ENCODE measurements at regions not wholly inside any gene's neighbourhood (a gene's known extent, or its start where the extent isn't known, plus 50 kb on each side); places are given as distances from the start of the nearest gene placed in this dataset.

DNA sequence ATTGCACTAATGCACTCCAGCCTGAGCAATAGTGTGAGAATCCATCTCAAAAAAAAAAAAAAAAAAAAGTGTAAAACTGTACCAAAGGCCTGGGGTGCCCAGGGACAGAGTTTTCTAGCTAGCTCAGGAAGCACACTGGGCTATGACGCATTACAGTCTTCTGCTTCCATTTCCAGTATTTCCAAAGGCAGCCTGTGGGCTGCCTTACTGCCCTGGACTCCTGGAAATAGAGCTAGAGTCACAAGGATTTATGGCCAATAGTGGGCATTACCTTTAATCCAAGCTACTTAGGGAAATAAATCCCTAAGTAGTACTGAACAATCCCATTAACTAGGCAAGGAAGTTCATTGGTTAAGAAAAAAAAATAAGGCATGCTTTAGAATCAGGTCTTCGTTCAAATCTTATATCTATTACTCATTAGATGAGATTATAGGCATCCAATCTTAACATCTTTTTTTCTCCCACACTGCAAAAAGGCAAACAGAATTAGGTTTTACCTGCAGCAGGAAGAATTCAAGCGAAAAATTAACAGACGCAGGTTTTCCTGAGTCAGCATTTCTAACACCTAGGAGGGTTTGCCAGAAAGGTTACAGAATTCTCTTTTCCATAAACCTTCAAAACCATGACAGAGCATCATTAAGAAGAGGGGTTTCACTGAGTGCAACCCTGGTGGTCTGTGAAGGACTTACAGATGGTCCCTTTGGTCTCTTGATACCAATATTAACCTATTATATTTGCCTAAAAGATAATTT, 85.6 kb upstream of the CCDC112 start:
- H3K9ac ChIP-seq, result no peak overlapping the region
- no peak overlapping the region for H3K4me3 ChIP-seq
- H3K27me3 ChIP-seq, result no peaks in the 10 kb centered on the region
- H4K20me1 ChIP-seq, result no peaks in the 10 kb centered on the region
- H3K4me1 ChIP-seq, result no peaks in the 10 kb centered on the region
- H3K27ac ChIP-seq, result no peak overlapping the region
- H3K9me3 ChIP-seq, result no peaks in the 10 kb centered on the region
- TF ChIP-seq Cebpa-rat (IDR thresholded peaks at IDR 0.05), result no peak
- no peak overlapping the region for H3K4me2 ChIP-seq
- H3K36me3 ChIP-seq, result no peaks in the 10 kb centered on the region

GRCh38 chr5:115379622-115380344, 83.3 kb upstream of the CCDC112 start:
- no peaks in the 10 kb centered on the region for H4K20me1 ChIP-seq
- H3K27me3 ChIP-seq, result no peaks in the 10 kb centered on the region
- TF ChIP-seq Cebpa-rat (IDR thresholded peaks at IDR 0.05), result no peak
- H3K27ac ChIP-seq, result no peak overlapping the region
- no peak overlapping the region for H3K4me3 ChIP-seq
- no peaks in the 10 kb centered on the region for H3K36me3 ChIP-seq
- H3K9ac ChIP-seq, result no peak overlapping the region
- no peaks in the 10 kb centered on the region for H3K4me1 ChIP-seq
- no peak overlapping the region for H3K4me2 ChIP-seq
- no peaks in the 10 kb centered on the region for H3K9me3 ChIP-seq

- H3K4me2 ChIP-seq, result no peak overlapping the region
- no peaks in the 10 kb centered on the region for H3K4me1 ChIP-seq
- H3K4me3 ChIP-seq, result no peak overlapping the region
- no peak for TF ChIP-seq Cebpa-rat (IDR thresholded peaks at IDR 0.05)
- no peak overlapping the region for H3K9ac ChIP-seq
- no peaks in the 10 kb centered on the region for H3K36me3 ChIP-seq
- no peaks in the 10 kb centered on the region for H3K27me3 ChIP-seq
- H3K9me3 ChIP-seq, result no peaks in the 10 kb centered on the region
- H3K27ac ChIP-seq, result no peak overlapping the region
- no peaks in the 10 kb centered on the region for H4K20me1 ChIP-seq
Observed at GRCh38 chr5:115378754-115379153, 82.3 kb upstream of the CCDC112 start.

GRCh38 chr5:115377468-115378217, 81.2 kb upstream of the CCDC112 start:
- TF ChIP-seq Cebpa-rat (IDR thresholded peaks at IDR 0.05), result no peak
- H3K4me3 ChIP-seq, result no peak overlapping the region
- H3K4me1 ChIP-seq, result no peaks in the 10 kb centered on the region
- no peak overlapping the region for H3K27ac ChIP-seq
- H3K9me3 ChIP-seq, result no peaks in the 10 kb centered on the region
- H3K27me3 ChIP-seq, result no peaks in the 10 kb centered on the region
- H3K9ac ChIP-seq, result no peak overlapping the region
- no peaks in the 10 kb centered on the region for H4K20me1 ChIP-seq
- H3K36me3 ChIP-seq, result no peaks in the 10 kb centered on the region
- H3K4me2 ChIP-seq, result no peak overlapping the region

DNA sequence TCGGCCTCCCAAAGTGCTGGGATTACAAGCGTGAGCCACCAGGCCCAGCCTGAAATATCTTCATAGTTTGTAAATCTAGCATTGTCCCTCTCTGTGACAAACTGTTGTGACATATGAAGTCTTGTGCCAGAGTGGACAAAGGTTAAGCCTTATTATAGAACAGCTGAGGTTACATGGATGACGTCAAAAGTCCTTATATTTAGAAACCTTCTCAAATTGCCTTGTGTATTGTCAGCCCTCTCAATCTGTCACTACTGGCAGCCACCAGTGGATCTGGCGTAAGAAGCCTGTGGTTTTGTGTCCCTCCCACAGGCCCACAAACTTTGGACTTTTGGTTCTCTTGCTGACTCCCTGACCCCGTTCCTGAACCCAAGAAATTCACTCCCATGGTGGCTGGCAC, 79.4 kb upstream of the CCDC112 start:
- Histone ChIP-seq H3K27ac (no peak overlapping the region), H3K4me3 (no peak overlapping the region), H3K4me2 (no peak overlapping the region), H3K27me3 (no peaks in the 10 kb centered on the region), H3K36me3 (no peaks in the 10 kb centered on the region), H3K4me1 (no peaks in the 10 kb centered on the region), H3K9ac (no peak overlapping the region), H3K9me3 (no peaks in the 10 kb centered on the region), H4K20me1 (no peaks in the 10 kb centered on the region)
- TF ChIP-seq Cebpa-rat (IDR thresholded peaks at IDR 0.05), result no peak

GRCh38 chr5:115374057-115374775, 77.8 kb upstream of the CCDC112 start:
- Histone ChIP-seq H3K36me3 (no peaks in the 10 kb centered on the region), H3K4me1 (no peaks in the 10 kb centered on the region), H3K27ac (no peak overlapping the region), H3K4me2 (no peak overlapping the region), H3K4me3 (no peak overlapping the region), H3K9me3 (no peaks in the 10 kb centered on the region), H3K9ac (no peak overlapping the region), H4K20me1 (no peaks in the 10 kb centered on the region), H3K27me3 (no peaks in the 10 kb centered on the region)
- no peak for TF ChIP-seq Cebpa-rat (IDR thresholded peaks at IDR 0.05)

DNA sequence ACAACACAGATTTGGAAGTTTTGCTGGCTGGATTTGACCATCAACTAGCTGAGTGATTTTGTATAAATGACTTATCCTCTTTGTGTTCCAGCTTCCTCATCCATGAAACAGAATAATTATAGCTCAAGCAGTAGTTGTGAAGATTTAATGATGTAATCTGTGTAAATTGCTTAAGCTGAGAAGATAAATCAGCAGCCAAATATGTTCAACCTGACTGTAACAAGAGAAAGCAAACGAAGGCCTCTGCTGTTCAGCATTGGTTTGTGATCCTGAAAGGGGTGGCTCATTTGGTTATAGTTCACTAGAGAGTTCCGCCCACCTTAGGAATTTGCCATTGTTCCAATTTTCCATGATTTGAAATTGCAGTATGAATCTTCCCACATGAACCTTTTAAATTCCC, 75.7 kb upstream of the CCDC112 start:
- Histone ChIP-seq H3K4me3 (no peak overlapping the region), H3K27me3 (no peaks in the 10 kb centered on the region), H3K4me2 (no peak overlapping the region), H3K4me1 (no peaks in the 10 kb centered on the region), H3K9ac (no peak overlapping the region), H3K36me3 (no peaks in the 10 kb centered on the region), H3K9me3 (no peaks in the 10 kb centered on the region), H4K20me1 (no peaks in the 10 kb centered on the region), H3K27ac (no peak overlapping the region)
- TF ChIP-seq Cebpa-rat (IDR thresholded peaks at IDR 0.05), result no peak

- Histone ChIP-seq H3K27me3 (no peaks in the 10 kb centered on the region), H3K4me1 (no peaks in the 10 kb centered on the region), H4K20me1 (no peaks in the 10 kb centered on the region), H3K27ac (no peak overlapping the region), H3K4me2 (no peak overlapping the region), H3K9ac (no peak overlapping the region), H3K9me3 (no peaks in the 10 kb centered on the region), H3K4me3 (no peak overlapping the region), H3K36me3 (no peaks in the 10 kb centered on the region)
- TF ChIP-seq Cebpa-rat (IDR thresholded peaks at IDR 0.05), result no peak
Observed at GRCh38 chr5:115369430-115370144, 73.1 kb upstream of the CCDC112 start.

- Histone ChIP-seq H4K20me1 (no peaks in the 10 kb centered on the region), H3K4me2 (no peak overlapping the region), H3K4me3 (no peak overlapping the region), H3K4me1 (no peaks in the 10 kb centered on the region), H3K27ac (no peak overlapping the region), H3K36me3 (no peaks in the 10 kb centered on the region), H3K9me3 (no peaks in the 10 kb centered on the region), H3K27me3 (no peaks in the 10 kb centered on the region), H3K9ac (no peak overlapping the region)
- no peak for TF ChIP-seq Cebpa-rat (IDR thresholded peaks at IDR 0.05)
Observed at GRCh38 chr5:115366223-115366622, 69.8 kb upstream of the CCDC112 start.

Data from BLaER1 (cell line).